IMR-90 (cell line): ENCODE measurements at regions not wholly inside any gene's neighbourhood (a gene's known extent, or its start where the extent isn't known, plus 50 kb on each side); places are given as distances from the start of the nearest gene placed in this dataset.

Experiments used
- ATAC-seq: fragments of 200-7000 bp; cut with Tn5 transposase; 2 replicates; pipeline ENCODE4 v1.9.1; 2020; ENCODE audit warnings: low read depth, mild to moderate bottlenecking, moderate library complexity
- BruUV-seq: library from RNA; stranded (reverse); fragments of 400-500 nt; replicated peaks from 2 replicates; lab custom pipeline; 2021; lab: Mats Ljungman, UMichigan
- CTCF ChIA-PET: fragments of 300-600 bp; formaldehyde crosslinking; extraction: SDS; loops from one replicate; lab custom pipeline; 2021; ENCODE audit warnings: antibody characterized with exemption; lab: Yijun Ruan, JAX
- POLR2A ChIA-PET: fragments of 300-600 bp; sonication (Branson Sonifier 250); formaldehyde crosslinking; loops from one replicate; lab custom pipeline; 2022; ENCODE audit warnings: antibody characterized with exemption; ENCODE audit not compliant: unreplicated experiment; lab: Charles Lee
- DNase-seq: peaks from one replicate; pipeline ENCODE4 v3.0.0; 2013
- H2AFZ ChIP-seq: replicated peaks from 2 replicates; pipeline ENCODE3; 2013; ENCODE audit warnings: low read length, mild to moderate bottlenecking; ENCODE audit not compliant: poor library complexity
- H2AK5ac ChIP-seq: 2 replicates; pipeline ENCODE4 v1.6.1; 2013; ENCODE audit warnings: low read depth, low read length, inconsistent platforms
- H2AK9ac ChIP-seq: replicated peaks from 2 replicates; pipeline ENCODE3; 2013; ENCODE audit warnings: mild to moderate bottlenecking, low read depth, low read length, moderate library complexity; ENCODE audit not compliant: poor library complexity
- H2BK120ac ChIP-seq: 2 replicates; pipeline ENCODE4 v1.6.1; 2013; ENCODE audit warnings: low read depth, low read length, inconsistent platforms
- H2BK15ac ChIP-seq: 3 replicates; pipeline ENCODE4 v1.6.1; 2013; ENCODE audit warnings: low read depth, low read length, inconsistent platforms
- H2BK20ac ChIP-seq: 2 replicates; pipeline ENCODE4 v1.6.1; 2013; ENCODE audit warnings: low read depth, mild to moderate bottlenecking, inconsistent platforms, low read length, moderate library complexity
- H2BK5ac ChIP-seq: 2 replicates; pipeline ENCODE4 v1.6.1; 2013; ENCODE audit warnings: mild to moderate bottlenecking, low read depth, low read length, inconsistent platforms; ENCODE audit not compliant: poor library complexity, severe bottlenecking
- H3K14ac ChIP-seq: replicated peaks from 2 replicates; pipeline ENCODE4 v1.6.1; 2013; ENCODE audit warnings: low read depth, low read length, inconsistent platforms
- H3K18ac ChIP-seq: 2 replicates; pipeline ENCODE4 v1.6.1; 2013; ENCODE audit warnings: low read depth, low read length, control low read depth
- H3K23ac ChIP-seq: 2 replicates; pipeline ENCODE4 v1.6.1; 2013; ENCODE audit warnings: low read depth, low read length, inconsistent platforms
- H3K27ac ChIP-seq: 2 replicates; pipeline ENCODE4 v1.5.1; 2013; ENCODE audit warnings: mild to moderate bottlenecking, control low read depth, low read length; ENCODE audit not compliant: insufficient read depth
- H3K27me3 ChIP-seq: 2 replicates; pipeline ENCODE4 v1.6.1; 2013; ENCODE audit warnings: low read length; ENCODE audit not compliant: control insufficient read depth, insufficient read depth
- H3K36me3 ChIP-seq: 2 replicates; pipeline ENCODE4 v1.6.1; 2013; ENCODE audit warnings: low read length, mixed read lengths; ENCODE audit not compliant: control insufficient read depth, insufficient read depth
- H3K4ac ChIP-seq: 2 replicates; pipeline ENCODE4 v1.6.1; 2013; ENCODE audit warnings: low read depth, low read length, inconsistent platforms
- H3K4me1 ChIP-seq: 2 replicates; pipeline ENCODE4 v1.6.1; 2013; ENCODE audit warnings: low read length, mixed read lengths; ENCODE audit not compliant: control insufficient read depth, insufficient read depth
- H3K4me2 ChIP-seq: 2 replicates; pipeline ENCODE4 v1.6.1; 2013; ENCODE audit warnings: low read depth, mild to moderate bottlenecking, control low read depth, low read length, moderate library complexity
- H3K4me3 ChIP-seq: 2 replicates; pipeline ENCODE4 v1.5.1; 2013; ENCODE audit warnings: low read depth, mild to moderate bottlenecking, control low read depth, low read length, moderate library complexity; ENCODE audit not compliant: insufficient read depth
- H3K56ac ChIP-seq: 2 replicates; pipeline ENCODE4 v1.6.1; 2013; ENCODE audit warnings: low read length, inconsistent platforms; ENCODE audit not compliant: insufficient read depth; ENCODE audit errors: extremely low read depth
- H3K79me1 ChIP-seq, 2 experiments: 2 replicates each; pipeline ENCODE4 v1.6.1; 2013; ENCODE audit warnings: low read length in 2 of 2, inconsistent platforms in 1 of 2, low read depth in 1 of 2
- H3K9ac ChIP-seq: 2 replicates; pipeline ENCODE4 v1.6.1; 2013; ENCODE audit warnings: low read depth, low read length, control low read depth
- H3K9me1 ChIP-seq: 2 replicates; pipeline ENCODE4 v1.6.1; 2013; ENCODE audit warnings: low read length, inconsistent platforms; ENCODE audit not compliant: insufficient read depth
- H3K9me3 ChIP-seq: 2 replicates; pipeline ENCODE4 v1.6.1; 2013; ENCODE audit warnings: low read length; ENCODE audit not compliant: control insufficient read depth, insufficient read depth
- H4K20me1 ChIP-seq: 2 replicates; pipeline ENCODE4 v1.6.1; 2013; ENCODE audit warnings: low read length, inconsistent platforms; ENCODE audit not compliant: insufficient read depth
- H4K5ac ChIP-seq: 2 replicates; pipeline ENCODE4 v1.6.1; 2013; ENCODE audit warnings: mild to moderate bottlenecking, low read depth, low read length, control low read depth
- H4K8ac ChIP-seq, 2 experiments: 2 replicates each; pipeline ENCODE4 v1.6.1; 2013; ENCODE audit warnings: low read depth in 2 of 2, low read length in 2 of 2, control low read depth in 1 of 2, inconsistent platforms in 1 of 2
- H4K91ac ChIP-seq: 2 replicates; pipeline ENCODE4 v1.6.1; 2013; ENCODE audit warnings: low read depth, low read length, inconsistent platforms; ENCODE audit not compliant: insufficient read depth
- BHLHE40 ChIP-seq: fragments of 150-350 bp; IDR thresholded peaks from 2 replicates; pipeline ENCODE4 v1.6.1; 2016; ENCODE audit warnings: mild to moderate bottlenecking, low read depth, low read length
- CEBPB ChIP-seq: IDR thresholded peaks from 2 replicates; pipeline ENCODE4 v1.6.1; 2012; ENCODE audit warnings: low read depth, low read length, improper control_type of control experiment
- CHD1 ChIP-seq: IDR thresholded peaks from 2 replicates; pipeline ENCODE4 v1.6.1; 2012; ENCODE audit warnings: low read depth, low read length, improper control_type of control experiment
- FOS ChIP-seq: fragments of 150-350 bp; IDR thresholded peaks from 2 replicates; pipeline ENCODE4 v1.6.1; 2016; ENCODE audit warnings: low read depth, low read length
- NFE2L2 ChIP-seq: fragments of 150-350 bp; IDR thresholded peaks from 2 replicates; pipeline ENCODE4 v1.6.1; 2016; ENCODE audit warnings: low read depth, mild to moderate bottlenecking, low read length
- RAD21 ChIP-seq: IDR thresholded peaks from 2 replicates; pipeline ENCODE4 v1.6.1; 2012; ENCODE audit warnings: low read length, improper control_type of control experiment
- RFX5 ChIP-seq: IDR thresholded peaks from 2 replicates; pipeline ENCODE4 v1.8.0; 2012; ENCODE audit warnings: low read depth, mild to moderate bottlenecking, low read length, moderate library complexity
- SMC3 ChIP-seq: fragments of 150-350 bp; IDR thresholded peaks from 2 replicates; pipeline ENCODE4 v1.6.1; 2016; ENCODE audit warnings: low read depth, mild to moderate bottlenecking, antibody characterized with exemption, low read length, moderate library complexity
- WGBS, 2 experiments: methylation state at CpG; one replicate each; pipeline versions ENCODE4 v1.1.5 to v1.1.7; 2013; ENCODE audit warnings: missing lambda C conversion rate in 2 of 2; ENCODE audit not compliant: insufficient read length in 1 of 2; ENCODE audit errors: extremely low coverage in 2 of 2; 5-methylcytosine and 5-hydroxymethylcytosine counted together
- dilution Hi-C: fragments of 300-500 bp; cut with HindIII; formaldehyde crosslinking; loops from one replicate; pipeline ENCODE4 v1.14.3; 2018; ENCODE audit warnings: low sequenced_read_pairs; ENCODE audit not compliant: unreplicated experiment
- in situ Hi-C: fragments of 300-500 bp; cut with MboI; formaldehyde crosslinking; loops from 3 replicates; pipeline ENCODE4 v1.14.3; 2019; ENCODE audit warnings: low sequenced_read_pairs, inconsistent platforms, mixed read lengths
- intact Hi-C: fragments of 100-400 bp; cut with micrococcal nuclease; formaldehyde crosslinking; loops from 2 replicates; pipeline ENCODE4 v1.10.0; 2022
- TF ChIP-seq, protein P1 (sequence below): fragments of 150-350 bp; IDR thresholded peaks from 2 replicates; pipeline ENCODE4 v1.6.1; 2017; ENCODE audit warnings: mild to moderate bottlenecking, antibody characterized with exemption, low read length, low read depth
- TF ChIP-seq, protein P2 (sequence below): fragments of 150-350 bp; IDR thresholded peaks from 2 replicates; pipeline ENCODE4 v1.6.1; 2016; ENCODE audit warnings: low read depth, mild to moderate bottlenecking, low read length, moderate library complexity, borderline replicate concordance

DNA sequence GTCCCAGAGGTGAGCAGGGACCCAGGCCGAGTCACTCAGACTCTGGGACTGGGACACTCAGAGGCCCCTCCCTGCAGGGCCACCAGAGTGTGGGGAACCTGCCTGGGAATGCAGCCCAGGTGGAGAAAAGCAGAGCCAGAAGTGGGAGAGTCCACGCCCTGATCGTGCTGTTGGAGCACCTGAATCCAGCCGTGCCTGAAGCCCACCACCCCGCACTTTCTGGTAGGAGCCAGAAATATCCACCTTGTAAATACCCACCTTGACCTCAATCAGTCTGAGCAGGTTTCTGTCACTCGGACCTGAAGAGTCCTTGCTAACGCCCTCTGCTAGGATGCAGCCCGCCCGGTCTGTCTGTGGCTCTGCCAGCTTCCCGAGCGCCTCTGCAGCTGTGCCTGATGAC lies 86.7 kb downstream of the PDGFA start:
- H3K56ac ChIP-seq: no peak overlapping the region
- ChIA-PET POLR2A (no interaction called here), CTCF (no interaction called here)
- no peak overlapping the region for H2BK5ac ChIP-seq
- no peak overlapping the region for H3K27ac ChIP-seq
- H3K9ac ChIP-seq: no peak overlapping the region
- H2BK15ac ChIP-seq: no peak overlapping the region
- no peak overlapping the region for H2AK5ac ChIP-seq
- no peak overlapping the region for H3K4ac ChIP-seq
- no peaks in the 10 kb centered on the region for H3K79me1 ChIP-seq
- no peak overlapping the region for H3K4me2 ChIP-seq
- no peaks in the 10 kb centered on the region for H4K20me1 ChIP-seq
- H3K14ac ChIP-seq: no peak overlapping the region
- no peak overlapping the region for H2BK20ac ChIP-seq
- TF ChIP-seq, protein P1, sequence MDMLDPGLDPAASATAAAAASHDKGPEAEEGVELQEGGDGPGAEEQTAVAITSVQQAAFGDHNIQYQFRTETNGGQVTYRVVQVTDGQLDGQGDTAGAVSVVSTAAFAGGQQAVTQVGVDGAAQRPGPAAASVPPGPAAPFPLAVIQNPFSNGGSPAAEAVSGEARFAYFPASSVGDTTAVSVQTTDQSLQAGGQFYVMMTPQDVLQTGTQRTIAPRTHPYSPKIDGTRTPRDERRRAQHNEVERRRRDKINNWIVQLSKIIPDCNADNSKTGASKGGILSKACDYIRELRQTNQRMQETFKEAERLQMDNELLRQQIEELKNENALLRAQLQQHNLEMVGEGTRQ: no peak
- TF ChIP-seq CEBPB: no peak
- no peak for TF ChIP-seq NFE2L2
- TF ChIP-seq, protein P2, sequence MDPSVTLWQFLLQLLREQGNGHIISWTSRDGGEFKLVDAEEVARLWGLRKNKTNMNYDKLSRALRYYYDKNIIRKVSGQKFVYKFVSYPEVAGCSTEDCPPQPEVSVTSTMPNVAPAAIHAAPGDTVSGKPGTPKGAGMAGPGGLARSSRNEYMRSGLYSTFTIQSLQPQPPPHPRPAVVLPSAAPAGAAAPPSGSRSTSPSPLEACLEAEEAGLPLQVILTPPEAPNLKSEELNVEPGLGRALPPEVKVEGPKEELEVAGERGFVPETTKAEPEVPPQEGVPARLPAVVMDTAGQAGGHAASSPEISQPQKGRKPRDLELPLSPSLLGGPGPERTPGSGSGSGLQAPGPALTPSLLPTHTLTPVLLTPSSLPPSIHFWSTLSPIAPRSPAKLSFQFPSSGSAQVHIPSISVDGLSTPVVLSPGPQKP: no peak
- no peak for TF ChIP-seq RFX5
- no peak for TF ChIP-seq SMC3
- TF ChIP-seq RAD21: no peak
- TF ChIP-seq FOS: no peak
- TF ChIP-seq CHD1: no peak
- no peak for TF ChIP-seq BHLHE40
- H3K27me3 ChIP-seq: peaks cover 33% of the 10 kb centered on the region
- H3K4me1 ChIP-seq: peaks cover 2% of the 10 kb centered on the region; the same call in 1 of the 2 replicates
- dilution Hi-C loops: no loop called here
- no peak overlapping the region for H3K18ac ChIP-seq
- DNase-seq: no peak
- in situ Hi-C loops: no loop called here
- no peaks in the 10 kb centered on the region for H3K9me3 ChIP-seq
- no peak overlapping the region for H4K91ac ChIP-seq
- no peak overlapping the region for H4K8ac ChIP-seq
- H2AK9ac ChIP-seq: no peak overlapping the region
- no TSS peak for BruUV-seq
- no peaks in the 10 kb centered on the region for H3K36me3 ChIP-seq
- ATAC-seq: no peak
- H3K9me1 ChIP-seq: no peaks in the 10 kb centered on the region
- intact Hi-C loops: no loop called here
- 78% methylated on average over 6 of the region's 11 CpGs; no CpG with 5 or more reads in 1 of the 2 experiments for WGBS, 2 experiments
- no peak overlapping the region for H3K4me3 ChIP-seq
- H2BK120ac ChIP-seq: no peak overlapping the region
- no peak overlapping the region for H2AFZ ChIP-seq
- H3K23ac ChIP-seq: no peak overlapping the region
- no peak overlapping the region for H4K5ac ChIP-seq
